H1 (cell line): ENCODE measurements at regions not wholly inside any gene's neighbourhood (a gene's known extent, or its start where the extent isn't known, plus 50 kb on each side); places are given as distances from the start of the nearest gene placed in this dataset.
"Not testable (repeated sequence)": the region's sequence is repeated elsewhere in the genome, so short reads cannot be mapped to it uniquely, and the experiment has no call there.

Source experiments
- CREB1 ChIP-seq: IDR thresholded peaks from 2 replicates; pipeline ENCODE4 v1.6.1; 2012; ENCODE audit warnings: inconsistent platforms
- EGR1 ChIP-seq: IDR thresholded peaks from 2 replicates; pipeline ENCODE4 v1.6.1; 2011; ENCODE audit warnings: low read depth, low read length, borderline replicate concordance
- EP300 ChIP-seq, 2 experiments: IDR thresholded peaks; 1 replicate in 1 of 2; 2 replicates in 1 of 2; pipeline ENCODE4 v1.6.1; 2011 to 2012; ENCODE audit warnings: low read depth in 2 of 2, low read length in 2 of 2, mild to moderate bottlenecking in 2 of 2, borderline replicate concordance in 1 of 2, inconsistent platforms in 1 of 2, moderate library complexity in 1 of 2
- EZH2 ChIP-seq: fragments of 200-600 bp; sonication (generic); IDR thresholded peaks from 2 replicates; pipeline ENCODE4 v1.7.1; 2012; ENCODE audit warnings: low read depth, mild to moderate bottlenecking, moderate library complexity, low read length, inconsistent platforms; ENCODE audit not compliant: severe bottlenecking
- MAFK ChIP-seq: IDR thresholded peaks from 2 replicates; pipeline ENCODE4 v1.6.1; 2012; ENCODE audit warnings: low read depth, mild to moderate bottlenecking, improper control_type of control experiment, low read length
- POLR2A ChIP-seq, 2 experiments: IDR thresholded peaks; 1 replicate in 1 of 2; 2 replicates in 1 of 2; pipeline ENCODE4 v1.6.1; 2011; ENCODE audit warnings: low read depth in 2 of 2, low read length in 2 of 2, mild to moderate bottlenecking in 2 of 2; ENCODE audit errors: control extremely low read depth in 1 of 2
- POLR2AphosphoS5 ChIP-seq: IDR thresholded peaks from 2 replicates; pipeline ENCODE4 v1.6.1; 2011; ENCODE audit warnings: low read depth, low read length
- YY1 ChIP-seq: IDR thresholded peaks from 2 replicates; pipeline ENCODE4 v1.6.1; 2011; ENCODE audit warnings: low read depth, mild to moderate bottlenecking, low read length
- TF ChIP-seq, protein P1 (sequence below), 3 experiments: IDR thresholded peaks; 1 replicate in 2 of 3; 2 replicates in 1 of 3; pipeline versions ENCODE4 v1.5.1 to v1.6.1; 2011; ENCODE audit warnings: low read length in 3 of 3, mild to moderate bottlenecking in 3 of 3, inconsistent platforms in 2 of 3, low read depth in 1 of 3, moderate library complexity in 1 of 3; ENCODE audit not compliant: insufficient read depth in 1 of 3; ENCODE audit errors: control extremely low read depth in 1 of 3
- TF ChIP-seq, protein P2 (sequence below): IDR thresholded peaks from 2 replicates; pipeline ENCODE4 v1.6.1; 2012; ENCODE audit warnings: inconsistent platforms

DNA sequence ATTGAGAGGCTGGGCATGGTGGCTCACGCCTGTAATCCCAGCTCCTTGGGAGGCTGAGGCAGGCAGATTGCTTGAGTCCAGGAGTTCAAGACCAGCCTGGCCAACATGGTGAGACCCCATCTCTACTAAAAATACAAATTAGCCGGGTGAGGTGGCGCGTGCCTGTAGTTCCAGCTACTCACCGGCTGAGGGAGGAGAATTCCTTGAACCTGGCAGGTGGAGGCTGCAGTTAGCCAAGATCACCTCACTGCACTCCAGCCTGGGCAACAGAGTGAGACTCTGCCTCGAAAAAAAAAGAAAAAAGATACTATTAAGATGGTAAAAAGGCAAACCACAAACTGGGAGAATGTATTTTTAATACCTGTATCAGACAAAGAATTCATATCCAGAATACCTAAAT lies 124.2 kb upstream of the RAP1B start:
- not testable (repeated sequence) for TF ChIP-seq EP300 (IDR thresholded peaks at IDR 0.05; ENCODE audit: borderline replicate concordance in 1 of 2, low read depth in 2 of 2, low read length in 2 of 2); YY1; EGR1; POLR2AphosphoS5; EZH2; POLR2A (IDR thresholded peaks at IDR 0.05; ENCODE audit: control extremely low read depth in 1 of 2, low read depth in 2 of 2, low read length in 2 of 2); MAFK; CREB1
- TF ChIP-seq, protein P1, sequence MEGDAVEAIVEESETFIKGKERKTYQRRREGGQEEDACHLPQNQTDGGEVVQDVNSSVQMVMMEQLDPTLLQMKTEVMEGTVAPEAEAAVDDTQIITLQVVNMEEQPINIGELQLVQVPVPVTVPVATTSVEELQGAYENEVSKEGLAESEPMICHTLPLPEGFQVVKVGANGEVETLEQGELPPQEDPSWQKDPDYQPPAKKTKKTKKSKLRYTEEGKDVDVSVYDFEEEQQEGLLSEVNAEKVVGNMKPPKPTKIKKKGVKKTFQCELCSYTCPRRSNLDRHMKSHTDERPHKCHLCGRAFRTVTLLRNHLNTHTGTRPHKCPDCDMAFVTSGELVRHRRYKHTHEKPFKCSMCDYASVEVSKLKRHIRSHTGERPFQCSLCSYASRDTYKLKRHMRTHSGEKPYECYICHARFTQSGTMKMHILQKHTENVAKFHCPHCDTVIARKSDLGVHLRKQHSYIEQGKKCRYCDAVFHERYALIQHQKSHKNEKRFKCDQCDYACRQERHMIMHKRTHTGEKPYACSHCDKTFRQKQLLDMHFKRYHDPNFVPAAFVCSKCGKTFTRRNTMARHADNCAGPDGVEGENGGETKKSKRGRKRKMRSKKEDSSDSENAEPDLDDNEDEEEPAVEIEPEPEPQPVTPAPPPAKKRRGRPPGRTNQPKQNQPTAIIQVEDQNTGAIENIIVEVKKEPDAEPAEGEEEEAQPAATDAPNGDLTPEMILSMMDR (IDR thresholded peaks at IDR 0.05; ENCODE audit: control extremely low read depth in 1 of 3, insufficient read depth in 1 of 3, low read depth in 1 of 3, low read length in 3 of 3): not testable (repeated sequence)
- TF ChIP-seq, protein P2, sequence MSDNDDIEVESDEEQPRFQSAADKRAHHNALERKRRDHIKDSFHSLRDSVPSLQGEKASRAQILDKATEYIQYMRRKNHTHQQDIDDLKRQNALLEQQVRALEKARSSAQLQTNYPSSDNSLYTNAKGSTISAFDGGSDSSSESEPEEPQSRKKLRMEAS: not testable (repeated sequence)
